Activated T-cell treated with anti-CD3 and anti-CD28 coated beads, Interleukin-2, amount 50 U/mL, for 72 hours (primary cell): ENCODE measurements at regions not wholly inside any gene's neighbourhood (a gene's known extent, or its start where the extent isn't known, plus 50 kb on each side); places are given as distances from the start of the nearest gene placed in this dataset.
"Not testable (repeated sequence)": the region's sequence is repeated elsewhere in the genome, so short reads cannot be mapped to it uniquely, and the experiment has no call there.

Experiments
- ATAC-seq, 2 donors: fragments of 150-1000 bp; cut with Tn5 transposase; replicated peaks in 1 of 2; 2 replicates each; pipeline ENCODE4 v1.10.0; 2021; ENCODE audit warnings: moderate library complexity in 2 of 2, mild to moderate bottlenecking in 1 of 2
- DNase-seq, 2 donors: peaks; one replicate each; pipeline ENCODE4 v3.0.0; 2021 to 2022; ENCODE audit warnings: mixed read lengths in 1 of 2
- H3K27ac Mint-ChIP-seq: one replicate; pipeline ENCODE4 v1.8.0; 2022; ENCODE audit warnings: mild to moderate bottlenecking, moderate library complexity, mixed read lengths
- H3K27me3 Mint-ChIP-seq: one replicate; pipeline ENCODE4 v1.8.0; 2022; ENCODE audit warnings: low read depth, mixed read lengths
- H3K36me3 Mint-ChIP-seq, 2 donors: one replicate each; pipeline ENCODE4 v1.8.0; 2022; ENCODE audit warnings: mixed read lengths in 2 of 2, mild to moderate bottlenecking in 1 of 2; ENCODE audit not compliant: insufficient read depth in 2 of 2
- H3K4me1 Mint-ChIP-seq: one replicate; pipeline ENCODE4 v1.8.0; 2022; ENCODE audit warnings: low read depth, mixed read lengths
- H3K4me3 Mint-ChIP-seq, 2 donors: one replicate each; pipeline ENCODE4 v1.8.0; 2022; ENCODE audit warnings: mild to moderate bottlenecking in 2 of 2, mixed read lengths in 2 of 2, moderate library complexity in 2 of 2
- H3K9me3 Mint-ChIP-seq, 2 donors: one replicate each; pipeline ENCODE4 v1.8.0; 2022; ENCODE audit warnings: mixed read lengths in 2 of 2

DNA sequence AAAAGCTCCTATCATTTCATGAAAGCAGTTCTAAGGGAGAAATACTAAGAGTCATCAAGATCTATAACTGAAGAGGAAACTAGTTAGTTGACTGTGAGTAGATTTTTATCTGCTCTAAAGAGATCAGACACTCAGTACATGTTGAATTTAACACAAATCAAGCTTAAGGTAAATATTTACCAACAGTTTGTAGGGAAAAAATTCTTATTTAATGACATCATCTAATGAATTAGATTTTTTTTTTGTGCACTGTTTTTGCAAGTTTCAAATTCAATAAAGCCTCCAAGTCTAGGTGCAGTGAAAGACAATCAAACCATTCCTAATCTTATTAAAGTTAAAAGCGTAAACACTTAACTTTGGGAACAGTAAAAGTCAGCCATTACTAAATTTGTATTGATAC lies 93.0 kb upstream of the PRKD1 start:
- no peak for DNase-seq
- peaks cover 6 to 14% of the 10 kb centered on the region in 2 donors for H3K9me3 Mint-ChIP-seq
- no peaks in the 10 kb centered on the region for H3K27me3 Mint-ChIP-seq
- no peak overlapping the region for H3K4me3 Mint-ChIP-seq
- no peak overlapping the region for H3K27ac Mint-ChIP-seq
- no peak for ATAC-seq
- no peaks in the 10 kb centered on the region for H3K36me3 Mint-ChIP-seq
- H3K4me1 Mint-ChIP-seq: no peaks in the 10 kb centered on the region

DNA sequence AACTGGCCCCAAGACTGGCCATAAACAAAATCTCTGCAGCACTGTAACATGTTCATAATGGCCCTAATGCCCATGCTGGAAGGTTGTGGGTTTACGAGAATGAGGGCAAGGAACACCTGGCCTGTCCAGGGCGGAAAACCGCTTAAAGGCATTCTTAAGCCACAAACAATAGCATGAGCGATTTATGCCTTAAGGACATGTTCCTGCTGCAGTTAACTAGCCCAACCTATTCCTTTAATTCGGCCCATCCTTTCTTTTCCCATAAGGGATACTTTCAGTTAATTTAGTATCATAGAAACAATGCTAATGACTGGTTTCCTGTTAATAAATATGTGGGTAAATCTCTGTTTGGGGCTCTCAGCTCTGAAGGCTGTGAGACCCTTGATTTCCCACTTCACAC lies 95.7 kb upstream of the PRKD1 start:
- H3K27me3 Mint-ChIP-seq, ATAC-seq, H3K36me3 Mint-ChIP-seq, H3K4me1 Mint-ChIP-seq, H3K27ac Mint-ChIP-seq, DNase-seq, H3K4me3 Mint-ChIP-seq: not testable (repeated sequence)
- peaks cover 4 to 11% of the 10 kb centered on the region in 2 donors for H3K9me3 Mint-ChIP-seq

DNA sequence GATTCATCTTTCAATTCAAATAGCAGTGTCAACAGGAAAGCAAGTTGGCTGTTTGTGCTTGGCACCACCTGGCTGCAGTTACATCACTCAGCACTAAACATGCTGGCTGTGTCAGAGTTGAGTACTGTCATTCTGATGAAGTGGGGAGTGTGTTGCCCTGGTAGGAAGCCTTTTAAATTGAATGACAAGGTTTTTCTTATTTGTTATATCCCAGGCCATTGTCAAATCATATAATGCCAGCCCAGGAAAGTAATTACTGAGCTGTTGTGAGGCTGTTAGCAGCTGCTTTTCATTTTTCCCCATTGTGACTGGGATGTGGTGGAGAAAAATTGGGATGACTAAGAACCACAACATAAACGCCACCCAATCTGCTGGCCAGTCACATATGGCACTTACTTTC lies 106.5 kb upstream of the PRKD1 start:
- Mint-ChIP-seq H3K9me3 (peaks cover 9 to 17% of the 10 kb centered on the region in 2 donors), H3K27ac (no peak overlapping the region), H3K36me3 (peaks cover 0 to 4% of the 10 kb centered on the region in 2 donors), H3K4me3 (no peak overlapping the region), H3K4me1 (no peaks in the 10 kb centered on the region), H3K27me3 (no peaks in the 10 kb centered on the region)
- no peak for DNase-seq
- ATAC-seq: no peak

DNA sequence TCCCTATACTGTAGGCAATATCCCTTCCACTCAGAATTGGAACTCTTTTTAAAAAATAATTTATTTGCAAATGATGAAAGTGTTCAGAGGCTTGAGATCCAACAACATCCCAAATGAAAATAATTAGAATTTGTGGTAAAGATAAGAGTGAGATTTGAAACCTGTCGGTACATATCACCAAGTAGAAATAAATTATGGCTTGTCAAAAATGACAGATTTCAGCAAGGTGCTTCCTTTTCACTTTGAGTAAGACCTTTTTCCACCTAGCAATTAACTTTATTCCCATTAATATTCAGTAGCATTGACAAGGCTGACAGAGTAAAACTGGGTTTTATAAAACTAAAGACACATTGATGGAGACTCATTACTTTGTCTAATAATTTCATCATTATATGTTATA lies 107.7 kb upstream of the PRKD1 start:
- Mint-ChIP-seq H3K27me3 (no peaks in the 10 kb centered on the region), H3K27ac (no peak overlapping the region), H3K36me3 (peaks cover 0 to 4% of the 10 kb centered on the region in 2 donors), H3K4me3 (no peak overlapping the region), H3K9me3 (peaks cover 7 to 14% of the 10 kb centered on the region in 2 donors), H3K4me1 (no peaks in the 10 kb centered on the region)
- no peak for DNase-seq
- ATAC-seq: no peak

DNA sequence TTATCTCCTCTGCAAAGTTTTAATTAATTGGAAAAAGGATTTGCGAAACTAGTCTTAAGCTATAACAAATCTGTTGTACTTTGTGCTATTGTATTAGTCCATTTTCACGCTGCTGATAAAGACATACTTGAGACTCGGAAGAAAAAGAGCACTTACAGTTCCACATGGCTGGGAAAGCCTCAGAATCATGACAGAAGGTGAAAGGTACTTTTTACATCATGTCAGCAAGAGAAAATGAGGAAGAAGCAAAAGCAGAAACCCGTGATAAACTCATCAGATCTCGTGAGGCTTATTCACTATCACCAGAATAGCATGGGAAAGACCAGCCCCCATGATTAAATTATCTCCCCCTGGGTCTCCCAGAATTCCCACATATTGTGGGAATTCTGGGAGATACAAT lies 118.1 kb upstream of the PRKD1 start:
- no peak overlapping the region for H3K4me3 Mint-ChIP-seq
- H3K36me3 Mint-ChIP-seq: no peaks in the 10 kb centered on the region
- no peak overlapping the region for H3K27ac Mint-ChIP-seq
- no peaks in the 10 kb centered on the region for H3K27me3 Mint-ChIP-seq
- no peaks in the 10 kb centered on the region for H3K4me1 Mint-ChIP-seq
- no peak for DNase-seq
- no peak for ATAC-seq
- H3K9me3 Mint-ChIP-seq: peaks cover 8 to 14% of the 10 kb centered on the region in 2 donors

DNA sequence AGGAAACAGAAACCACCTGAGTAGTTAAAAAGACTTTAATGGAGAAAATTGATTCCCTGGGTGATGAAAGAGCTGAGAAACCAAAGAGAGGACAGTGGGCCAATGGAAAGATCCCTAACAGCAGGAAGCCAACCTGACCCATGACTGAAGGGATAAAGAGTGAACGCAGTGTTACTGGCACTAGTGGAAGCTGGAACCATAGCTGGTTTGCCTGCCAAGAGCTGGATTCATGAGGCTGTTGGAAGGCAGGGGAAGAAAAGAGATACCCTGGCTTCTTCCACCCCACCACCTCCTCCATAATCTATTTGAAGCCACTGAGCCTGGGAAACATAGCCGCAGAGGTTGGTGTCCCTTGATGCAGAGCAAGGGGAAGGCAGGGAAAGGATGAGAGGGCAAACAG lies 125.5 kb upstream of the PRKD1 start:
- ATAC-seq (no peak), DNase-seq (no peak)
- Mint-ChIP-seq H3K9me3 (peaks cover 5 to 7% of the 10 kb centered on the region in 2 donors), H3K36me3 (no peaks in the 10 kb centered on the region), H3K27ac (no peak overlapping the region), H3K4me3 (no peak overlapping the region), H3K27me3 (no peaks in the 10 kb centered on the region), H3K4me1 (no peaks in the 10 kb centered on the region)

DNA sequence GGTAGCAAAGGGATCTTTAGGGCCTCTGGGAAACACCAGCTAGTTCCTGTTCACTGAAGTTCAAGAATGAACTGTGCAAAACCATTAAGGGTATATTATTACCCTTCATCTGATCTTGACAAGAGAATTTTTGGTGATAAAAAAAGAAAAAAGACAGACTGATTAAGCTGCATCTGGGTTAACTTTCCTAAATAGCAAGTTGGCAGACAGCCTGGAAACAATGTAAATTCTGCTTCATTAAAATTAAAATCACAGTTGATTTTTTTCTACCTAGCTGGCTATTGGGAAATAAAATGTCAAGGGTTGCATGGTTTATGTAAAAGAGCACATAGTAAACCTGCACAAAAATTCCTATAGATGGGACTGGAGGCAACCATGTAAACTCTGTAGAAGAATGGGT lies 126.6 kb upstream of the PRKD1 start:
- Mint-ChIP-seq H3K27me3 (no peaks in the 10 kb centered on the region), H3K27ac (no peak overlapping the region), H3K4me1 (no peaks in the 10 kb centered on the region), H3K9me3 (peaks cover 5 to 7% of the 10 kb centered on the region in 2 donors), H3K36me3 (no peaks in the 10 kb centered on the region), H3K4me3 (no peak overlapping the region)
- ATAC-seq (no peak), DNase-seq (no peak)

DNA sequence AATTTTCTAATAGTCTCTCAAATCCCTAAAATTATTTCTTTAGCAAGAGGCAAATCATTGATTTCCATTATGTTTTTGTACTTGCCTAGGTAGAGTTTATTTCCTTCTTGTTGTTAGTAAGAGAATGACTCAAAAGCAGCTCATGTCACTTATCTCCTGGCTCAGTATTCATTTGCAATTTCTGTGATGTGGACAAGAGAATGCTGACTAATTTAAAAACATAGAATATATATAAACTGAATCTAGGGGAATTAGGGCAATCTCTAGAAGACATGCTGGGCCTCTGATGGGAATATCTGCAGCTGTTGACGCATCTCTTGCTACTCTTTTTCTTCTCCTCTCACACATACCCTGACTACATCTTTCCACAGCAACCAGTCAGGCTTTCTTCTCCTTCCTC lies 130.8 kb upstream of the PRKD1 start:
- no peaks in the 10 kb centered on the region for H3K27me3 Mint-ChIP-seq
- no peaks in the 10 kb centered on the region for H3K36me3 Mint-ChIP-seq
- H3K27ac Mint-ChIP-seq: no peak overlapping the region
- no peak for DNase-seq
- H3K4me1 Mint-ChIP-seq: no peaks in the 10 kb centered on the region
- ATAC-seq: no peak
- H3K9me3 Mint-ChIP-seq: peaks cover 3 to 4% of the 10 kb centered on the region in 2 donors
- no peak overlapping the region for H3K4me3 Mint-ChIP-seq

DNA sequence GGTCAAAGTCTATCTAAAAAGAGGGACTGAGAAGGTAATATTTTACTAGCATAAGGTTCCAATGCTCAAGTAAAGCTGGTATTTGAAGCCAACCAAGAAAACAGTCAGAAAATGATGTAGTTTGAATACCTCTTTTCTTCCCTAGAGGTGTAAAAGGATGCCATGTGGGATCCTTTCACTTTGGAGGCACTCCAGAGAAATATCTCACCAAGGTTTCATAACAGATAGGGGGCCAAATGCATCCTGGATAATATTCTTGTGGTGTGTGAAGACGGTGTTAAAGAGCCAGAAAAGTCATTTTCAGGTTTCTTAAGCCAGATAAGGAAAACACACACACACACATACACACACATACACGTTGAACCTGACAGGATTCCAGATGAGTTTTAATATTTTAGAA lies 136.1 kb upstream of the PRKD1 start:
- H3K36me3 Mint-ChIP-seq: peaks cover 0 to 4% of the 10 kb centered on the region in 2 donors
- no peak for DNase-seq
- H3K4me3 Mint-ChIP-seq: no peak overlapping the region
- H3K4me1 Mint-ChIP-seq: no peaks in the 10 kb centered on the region
- H3K27ac Mint-ChIP-seq: no peak overlapping the region
- no peak for ATAC-seq
- peaks cover 3 to 7% of the 10 kb centered on the region in 2 donors for H3K9me3 Mint-ChIP-seq
- H3K27me3 Mint-ChIP-seq: no peaks in the 10 kb centered on the region

DNA sequence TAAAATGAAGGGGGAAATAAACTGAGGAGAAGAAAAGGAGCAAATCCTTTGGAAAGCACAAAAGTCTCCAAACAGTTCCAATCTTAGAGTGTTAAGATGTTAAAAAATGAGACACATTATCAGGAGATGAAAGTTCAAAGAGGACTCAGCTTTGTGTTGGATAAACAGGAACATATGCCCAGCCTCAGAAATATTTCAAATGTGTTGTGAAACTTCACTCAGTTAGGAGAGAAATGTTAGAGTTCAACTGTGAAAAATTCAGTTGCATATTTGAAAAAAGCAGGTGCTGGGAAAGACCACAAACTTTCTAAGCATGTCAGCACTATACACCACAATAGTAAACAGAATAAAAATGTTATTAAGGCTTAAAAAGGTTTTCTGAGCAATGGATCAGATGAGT lies 136.8 kb upstream of the PRKD1 start:
- H3K4me1 Mint-ChIP-seq: no peaks in the 10 kb centered on the region
- ATAC-seq: no peak
- no peaks in the 10 kb centered on the region for H3K27me3 Mint-ChIP-seq

DNA sequence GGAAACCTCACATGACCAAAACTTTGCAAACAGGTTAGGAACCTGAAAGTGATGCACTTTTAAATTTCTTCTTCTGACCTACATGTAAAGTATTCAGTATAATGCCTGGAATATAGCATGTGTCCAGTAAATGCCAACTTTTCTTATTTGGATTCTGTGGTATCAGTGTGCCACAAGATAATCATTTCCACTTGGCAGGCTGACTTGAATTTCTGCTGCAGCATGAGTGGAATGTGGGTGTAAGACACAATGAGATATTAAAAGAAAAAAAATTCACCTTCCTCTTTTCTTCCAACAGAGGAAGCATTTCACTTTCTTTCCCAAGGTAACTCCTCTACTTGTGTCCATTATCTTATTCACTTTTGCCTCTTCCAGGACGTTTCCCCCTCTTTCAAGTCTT lies 141.9 kb upstream of the PRKD1 start:
- Mint-ChIP-seq H3K36me3 (peaks cover 4 to 6% of the 10 kb centered on the region in 2 donors), H3K4me1 (no peaks in the 10 kb centered on the region), H3K9me3 (peaks cover 13 to 14% of the 10 kb centered on the region in 2 donors), H3K27ac (no peak overlapping the region), H3K4me3 (no peak overlapping the region), H3K27me3 (no peaks in the 10 kb centered on the region)
- DNase-seq (no peak), ATAC-seq (no peak)

More for the DNA sequence above, 136.8 kb upstream of the PRKD1 start:
- no peak for DNase-seq
- peaks cover 0 to 4% of the 10 kb centered on the region in 2 donors for H3K36me3 Mint-ChIP-seq
- no peak overlapping the region for H3K4me3 Mint-ChIP-seq
- H3K9me3 Mint-ChIP-seq: peaks cover 9 to 10% of the 10 kb centered on the region in 2 donors
- no peak overlapping the region for H3K27ac Mint-ChIP-seq

DNA sequence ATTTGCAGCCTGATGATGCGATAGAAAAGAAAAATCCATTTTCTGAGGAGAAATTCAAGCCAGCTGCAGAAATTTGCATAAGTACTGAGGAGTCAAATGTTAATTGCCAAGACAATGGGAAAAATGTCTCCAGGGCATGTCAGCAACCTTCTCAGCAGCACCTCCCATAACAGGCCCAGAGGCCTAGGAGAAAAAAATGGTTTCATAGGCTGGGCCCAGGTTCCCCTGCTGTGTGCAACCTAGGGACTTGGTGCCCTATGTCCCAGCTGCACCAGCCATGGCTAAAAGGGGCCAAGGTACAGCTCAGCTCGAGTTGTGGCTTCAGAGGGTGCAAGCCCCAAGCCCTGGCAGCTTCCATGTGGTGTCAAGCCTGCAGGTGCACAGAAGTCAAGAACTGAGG lies 144.8 kb upstream of the PRKD1 start:
- not testable (repeated sequence) for ATAC-seq, H3K27me3 Mint-ChIP-seq, DNase-seq, H3K27ac Mint-ChIP-seq, H3K4me3 Mint-ChIP-seq, H3K36me3 Mint-ChIP-seq, H3K4me1 Mint-ChIP-seq
- H3K9me3 Mint-ChIP-seq: peaks cover 14 to 15% of the 10 kb centered on the region in 2 donors

DNA sequence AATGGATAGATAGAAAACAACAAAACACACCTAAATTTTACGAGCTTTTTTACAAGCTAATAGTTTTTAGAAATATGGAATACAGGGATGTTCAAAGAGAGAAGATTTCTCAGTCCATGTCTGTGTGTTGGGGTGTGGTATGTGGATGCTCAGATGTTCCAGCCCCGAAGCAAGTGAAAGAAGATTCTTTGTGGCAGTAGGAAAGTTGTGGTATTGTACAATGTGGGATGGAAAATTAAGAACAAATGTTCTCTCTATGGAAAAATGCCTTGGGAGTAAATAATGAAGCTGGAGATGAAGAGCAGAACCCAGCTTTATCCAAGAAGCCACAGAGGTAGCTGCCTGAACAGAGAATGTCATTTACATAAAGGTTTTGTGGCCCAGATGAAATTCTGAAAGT lies 150.3 kb upstream of the PRKD1 start:
- ATAC-seq (no peak), DNase-seq (no peak)
- Mint-ChIP-seq H3K27ac (no peak overlapping the region), H3K4me1 (no peaks in the 10 kb centered on the region), H3K36me3 (peaks cover 0 to 1% of the 10 kb centered on the region in 2 donors), H3K4me3 (no peak overlapping the region), H3K9me3 (peaks cover 2 to 12% of the 10 kb centered on the region in 2 donors), H3K27me3 (no peaks in the 10 kb centered on the region)

DNA sequence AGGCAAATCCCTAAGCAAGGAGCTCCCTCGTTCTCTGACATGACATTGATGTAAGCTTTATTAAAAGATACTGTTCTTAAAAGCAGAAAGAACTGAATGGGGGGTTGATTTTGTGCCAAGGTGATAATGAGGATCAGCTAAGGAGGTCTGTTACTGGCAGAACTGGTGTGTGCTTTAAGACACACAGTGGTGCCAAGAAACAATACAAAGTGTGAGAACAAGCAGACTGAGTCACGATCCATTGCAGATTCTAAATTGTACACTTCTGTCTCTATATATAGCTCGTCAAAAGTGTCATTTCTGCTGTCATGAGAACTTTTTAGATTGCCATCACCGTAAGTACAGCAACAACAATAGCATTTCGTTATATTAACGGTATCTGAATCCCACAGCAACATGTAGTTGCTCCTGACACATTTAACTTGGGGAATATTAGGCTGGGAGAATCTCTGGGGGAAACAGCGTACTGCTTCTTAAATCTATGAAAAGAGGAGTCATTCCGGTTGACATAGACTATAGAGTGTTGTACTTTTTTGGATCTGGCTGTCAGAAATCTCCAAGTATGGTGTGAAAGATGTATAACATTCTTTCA lies 151.3 kb upstream of the PRKD1 start:
- Mint-ChIP-seq H3K36me3 (no peaks in the 10 kb centered on the region), H3K27ac (no peak overlapping the region), H3K4me3 (no peak overlapping the region), H3K9me3 (peaks cover 2 to 8% of the 10 kb centered on the region in 2 donors), H3K27me3 (no peaks in the 10 kb centered on the region), H3K4me1 (no peaks in the 10 kb centered on the region)
- no peak for ATAC-seq
- no peak for DNase-seq
